ENCODE measurements at regions not wholly inside any gene's neighbourhood (a gene's known extent, or its start where the extent isn't known, plus 50 kb on each side); places are given as distances from the start of the nearest gene placed in this dataset.
"Not testable (repeated sequence)": the region's sequence is repeated elsewhere in the genome, so short reads cannot be mapped to it uniquely, and the experiment has no call there.

GRCh38 chr2:15681089-15681885 lies 89.6 kb downstream of the DDX1 start:
- H3K27ac ChIP-seq, result no peak overlapping the region
- H3K4me3 ChIP-seq, result no peak overlapping the region

DNA sequence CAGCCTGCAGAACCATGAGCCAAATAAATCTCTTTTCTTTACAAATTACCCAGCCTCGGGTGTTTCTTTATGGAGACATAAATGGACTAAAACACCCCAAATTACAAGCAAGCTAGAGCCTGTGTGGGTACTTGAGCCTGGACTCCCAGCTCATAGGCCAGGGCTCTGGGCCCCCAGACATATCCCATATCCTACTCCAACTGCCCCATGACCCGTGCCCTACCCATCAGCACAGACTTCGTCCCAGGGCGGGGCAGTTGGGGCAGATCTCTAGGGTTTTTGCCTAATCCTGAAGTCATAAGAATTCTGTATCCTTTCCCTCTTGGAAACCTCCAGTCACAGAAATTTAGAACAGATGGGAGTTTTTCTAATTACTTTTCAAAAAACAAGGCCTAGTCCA lies 90.7 kb downstream of the DDX1 start:
- Histone ChIP-seq H3K27ac (no peak overlapping the region), H3K4me3 (no peak overlapping the region)

DNA sequence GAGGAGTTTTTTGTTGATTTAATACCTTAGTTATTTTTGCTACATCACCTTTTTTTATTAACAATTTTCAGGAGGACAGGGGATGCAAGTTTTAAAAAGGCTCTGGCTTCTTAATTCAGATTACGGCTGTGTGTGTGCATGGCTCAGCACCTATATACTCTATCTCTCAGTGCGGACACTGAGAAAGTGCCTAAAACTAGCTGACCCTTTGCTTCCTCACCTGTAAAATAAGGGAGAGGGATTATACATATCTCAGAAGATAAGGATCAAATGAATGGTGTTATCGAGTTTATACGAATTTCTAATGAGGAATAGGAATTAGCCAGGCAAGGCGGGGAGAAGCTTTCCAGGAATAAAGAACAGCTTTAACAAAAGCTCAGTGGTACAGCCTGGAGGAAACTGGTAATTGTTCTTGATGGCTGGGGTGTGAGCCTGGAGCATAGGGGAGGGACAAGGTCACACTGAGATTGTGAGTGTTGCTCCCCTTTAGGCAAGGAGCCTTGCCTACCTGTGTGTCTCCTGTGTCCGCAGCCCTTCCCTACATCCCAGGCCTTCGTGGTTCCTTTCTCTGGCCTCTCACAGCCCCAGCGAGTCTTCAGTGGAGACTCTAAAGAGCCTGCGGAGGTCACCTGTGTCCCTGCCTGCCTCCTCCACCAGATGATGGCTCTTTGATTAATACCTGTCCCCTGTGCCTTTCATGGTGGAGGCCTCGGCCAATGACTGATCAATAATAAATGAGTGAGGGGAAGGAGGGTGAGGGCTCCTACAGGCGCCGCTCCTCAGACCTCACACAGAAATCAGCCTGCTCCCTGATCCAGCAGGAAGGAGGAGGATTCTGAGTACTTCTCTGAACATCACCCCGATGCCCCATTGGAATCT lies 92.7 kb downstream of the DDX1 start:
- no peak overlapping the region for H3K4me3 ChIP-seq

DNA sequence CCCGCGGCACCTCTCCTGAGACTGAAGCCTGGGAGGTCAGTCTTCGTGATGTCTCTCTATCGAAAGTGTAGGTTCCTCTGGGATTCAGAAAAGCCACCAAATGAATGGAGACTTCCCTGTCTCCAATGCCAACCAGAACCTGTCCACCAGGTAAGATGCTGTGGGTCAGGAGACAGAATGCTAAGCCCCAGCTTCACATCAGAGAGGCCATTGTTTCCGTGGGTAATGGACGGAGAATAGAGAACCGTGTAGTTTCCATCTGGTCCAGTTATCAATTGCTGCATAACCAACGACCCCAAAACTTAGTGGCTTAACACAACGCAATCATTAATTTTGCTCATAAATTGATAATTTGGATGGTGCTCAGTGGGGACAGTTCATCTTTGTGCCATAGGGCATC lies 93.5 kb downstream of the DDX1 start:
- no peak overlapping the region for H3K27ac ChIP-seq

More for the DNA sequence above, 92.7 kb downstream of the DDX1 start:
- H3K27ac ChIP-seq, result no peak overlapping the region

GRCh38 chr2:15686643-15687042 lies 95.0 kb downstream of the DDX1 start:
- Histone ChIP-seq H3K4me3 (no peak overlapping the region), H3K27ac (no peak overlapping the region)

More for the DNA sequence above, 93.5 kb downstream of the DDX1 start:
- H3K4me3 ChIP-seq, result no peak overlapping the region

GRCh38 chr2:15687243-15687642 lies 95.6 kb downstream of the DDX1 start:
- no peak overlapping the region for H3K4me3 ChIP-seq
- no peak overlapping the region for H3K27ac ChIP-seq

DNA sequence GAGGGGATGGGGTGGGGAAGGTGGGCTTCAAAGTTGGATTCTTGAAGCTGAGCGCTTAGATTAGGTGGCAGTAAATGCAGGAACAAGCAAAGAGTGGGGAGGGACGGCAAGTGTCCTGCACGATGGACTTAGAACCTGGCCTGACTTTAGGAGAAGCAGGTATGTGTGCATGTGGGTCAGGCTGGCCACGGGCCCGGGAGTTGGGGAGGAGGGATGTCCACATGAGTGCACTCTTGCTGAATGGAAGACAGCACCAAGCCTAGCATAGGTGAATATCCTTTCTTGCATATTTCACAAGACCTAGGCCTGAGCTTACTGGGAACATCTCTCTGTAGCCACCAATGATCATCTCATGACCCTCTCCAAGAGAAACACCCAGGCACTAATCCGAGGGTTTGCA lies 96.1 kb downstream of the DDX1 start:
- H3K4me3 ChIP-seq, result no peak overlapping the region
- H3K27ac ChIP-seq, result no peak overlapping the region

GRCh38 chr2:15688924-15689568 lies 97.4 kb downstream of the DDX1 start:
- H3K4me3 ChIP-seq, result no peak overlapping the region
- H3K27ac ChIP-seq, result no peak overlapping the region

GRCh38 chr2:15689654-15690053 lies 98.0 kb downstream of the DDX1 start:
- H3K27ac ChIP-seq, result no peak overlapping the region
- H3K4me3 ChIP-seq, result no peak overlapping the region

DNA sequence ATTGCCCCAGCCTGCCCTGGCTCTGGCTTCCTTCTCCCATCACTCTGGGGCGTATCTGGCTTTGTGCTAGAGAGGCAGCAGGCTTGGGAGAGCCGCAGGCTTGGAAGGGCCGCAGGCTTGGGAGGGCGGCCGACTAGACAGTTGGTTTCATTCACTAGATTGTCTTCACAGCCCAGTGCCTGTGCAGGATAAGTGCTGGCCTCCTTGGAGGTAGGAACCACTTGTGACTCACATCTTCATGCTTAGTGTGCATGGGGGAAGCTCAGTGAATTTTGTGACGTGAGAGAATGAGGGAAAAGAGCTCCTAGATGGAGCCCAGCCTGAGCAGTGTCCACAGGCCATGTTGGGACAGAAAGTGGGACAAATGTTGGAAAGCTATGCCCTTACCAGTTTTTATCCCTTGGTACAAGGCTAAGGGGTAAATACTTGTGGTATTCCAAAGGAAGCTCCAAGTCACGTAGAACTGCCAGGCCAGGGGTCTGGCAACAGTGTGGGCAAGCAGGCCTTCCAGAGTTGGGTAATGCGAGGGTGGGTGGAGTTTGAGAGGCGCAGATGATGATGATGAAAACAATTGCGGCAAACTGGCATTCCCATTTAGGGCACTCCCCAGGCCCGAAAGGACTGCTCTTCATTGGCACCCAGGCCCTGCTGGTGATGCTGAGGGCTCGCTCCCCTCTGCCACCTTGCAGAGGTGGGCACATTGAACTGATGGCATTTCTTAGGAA lies 100.1 kb downstream of the DDX1 start:
- Histone ChIP-seq H3K4me3 (no peak overlapping the region), H3K27ac (no peak overlapping the region)

GRCh38 chr2:15692551-15693377 lies 101.1 kb downstream of the DDX1 start:
- Histone ChIP-seq H3K4me3 (no peak overlapping the region), H3K27ac (no peak overlapping the region)

DNA sequence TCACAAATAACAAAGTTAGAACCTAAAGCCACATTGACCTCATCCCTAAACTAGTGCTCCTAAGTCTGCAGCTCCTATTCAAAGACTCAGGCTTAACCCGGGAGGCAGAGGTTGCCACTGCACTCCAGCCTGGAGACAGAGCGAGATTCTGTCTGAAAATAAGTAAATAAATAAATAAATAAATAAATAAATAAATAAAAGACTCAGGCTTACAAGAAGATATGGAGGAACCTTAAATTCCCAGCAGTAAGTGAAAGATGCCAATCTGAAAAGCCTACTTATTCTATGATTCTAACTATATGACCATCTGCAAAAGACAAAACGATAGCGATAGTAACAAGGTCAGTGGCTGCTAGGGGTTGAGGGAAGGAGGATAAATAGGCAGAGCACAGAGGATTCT lies 101.7 kb downstream of the DDX1 start:
- H3K4me3 ChIP-seq, result no peak overlapping the region
- H3K27ac ChIP-seq, result no peak overlapping the region

DNA sequence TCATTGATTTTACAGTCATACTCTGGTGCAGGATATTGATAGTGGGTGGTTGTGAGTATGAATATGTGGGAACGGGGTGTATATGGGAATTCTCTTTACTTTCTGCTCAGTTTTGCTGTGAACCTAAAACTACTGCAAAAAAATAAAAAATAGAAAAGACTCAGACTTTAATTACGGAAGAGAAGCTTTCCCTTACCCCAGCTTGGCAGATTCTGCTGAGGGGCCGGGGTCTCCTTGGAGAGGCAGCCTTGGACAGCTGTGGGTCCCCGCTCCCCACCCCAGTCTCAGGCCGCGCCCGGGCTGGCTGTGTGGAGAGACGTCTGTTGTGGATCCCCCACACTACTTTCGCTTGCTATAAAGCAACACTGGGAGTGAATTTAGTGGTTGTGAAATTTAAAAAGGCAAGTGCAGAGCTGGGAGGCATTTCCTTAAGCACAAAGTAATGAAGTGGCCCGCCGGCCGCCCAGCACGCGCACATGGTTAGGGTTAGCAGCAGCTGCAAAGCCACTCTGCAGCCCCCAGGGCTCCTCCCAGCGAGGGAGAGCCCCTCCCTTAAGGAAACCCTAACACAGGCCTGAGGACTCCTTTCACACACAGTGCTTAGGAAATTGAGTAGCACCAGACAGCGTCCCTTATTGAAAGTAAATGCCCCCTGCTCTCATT lies 102.4 kb downstream of the DDX1 start:
- Histone ChIP-seq H3K4me3 (no peak overlapping the region), H3K27ac (no peak overlapping the region)

DNA sequence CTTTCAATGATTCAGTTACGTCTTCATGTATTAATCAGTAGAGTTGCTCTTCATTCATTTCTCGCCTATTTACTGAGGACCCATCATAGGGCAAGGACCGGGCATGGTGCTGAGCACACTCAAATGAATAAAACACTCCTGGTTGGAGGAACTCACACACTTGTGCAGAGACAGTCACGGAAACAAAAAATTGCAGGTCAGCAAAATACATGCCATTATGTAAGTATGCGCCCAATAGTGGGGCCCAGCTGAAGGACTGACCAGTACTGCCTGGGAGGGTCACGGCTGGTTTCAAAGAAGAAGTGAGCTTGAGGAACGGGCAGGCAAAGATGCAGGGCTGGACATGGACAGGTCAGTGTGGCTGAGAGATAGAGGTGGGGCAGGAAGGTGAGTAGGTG lies 102.9 kb downstream of the DDX1 start:
- H3K27ac ChIP-seq, result no peak overlapping the region
- no peak overlapping the region for H3K4me3 ChIP-seq

DNA sequence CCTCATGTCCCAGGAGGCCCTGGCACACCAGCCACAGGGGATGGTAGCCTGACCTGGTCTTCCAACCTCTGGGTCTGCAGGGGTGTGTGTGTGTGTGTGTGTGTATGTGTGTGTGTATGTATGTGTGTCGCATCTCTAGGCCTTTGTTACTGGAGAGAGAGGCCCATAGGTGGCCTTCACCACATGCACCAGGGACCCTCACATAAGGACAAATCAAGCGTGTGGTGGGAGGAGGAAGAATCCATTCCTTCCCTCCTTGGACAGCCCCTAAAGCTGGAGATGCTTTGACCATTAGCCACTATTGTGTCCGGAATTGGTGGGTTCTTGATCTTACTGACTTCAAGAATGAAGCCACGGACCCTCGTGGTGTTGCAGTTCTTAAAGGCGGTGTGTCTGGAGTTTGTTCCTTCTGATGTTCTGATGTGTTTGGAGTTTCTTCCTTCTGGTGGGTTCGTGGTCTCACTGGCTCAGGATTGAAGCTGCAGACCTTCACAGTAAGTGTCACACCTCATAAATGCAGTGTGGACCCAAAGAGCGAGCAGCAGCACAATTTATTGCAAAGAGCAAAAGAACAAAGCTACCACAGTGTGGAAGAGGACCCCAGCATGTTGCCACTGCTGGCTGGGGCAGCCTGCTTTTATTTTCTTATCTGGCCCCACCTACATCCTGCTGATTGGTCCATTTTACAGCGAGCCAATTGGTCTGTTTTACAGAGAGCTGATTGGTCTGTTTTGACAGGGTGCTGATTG lies 104.1 kb downstream of the DDX1 start:
- H3K27ac ChIP-seq, result no peak overlapping the region
- no peak overlapping the region for H3K4me3 ChIP-seq

DNA sequence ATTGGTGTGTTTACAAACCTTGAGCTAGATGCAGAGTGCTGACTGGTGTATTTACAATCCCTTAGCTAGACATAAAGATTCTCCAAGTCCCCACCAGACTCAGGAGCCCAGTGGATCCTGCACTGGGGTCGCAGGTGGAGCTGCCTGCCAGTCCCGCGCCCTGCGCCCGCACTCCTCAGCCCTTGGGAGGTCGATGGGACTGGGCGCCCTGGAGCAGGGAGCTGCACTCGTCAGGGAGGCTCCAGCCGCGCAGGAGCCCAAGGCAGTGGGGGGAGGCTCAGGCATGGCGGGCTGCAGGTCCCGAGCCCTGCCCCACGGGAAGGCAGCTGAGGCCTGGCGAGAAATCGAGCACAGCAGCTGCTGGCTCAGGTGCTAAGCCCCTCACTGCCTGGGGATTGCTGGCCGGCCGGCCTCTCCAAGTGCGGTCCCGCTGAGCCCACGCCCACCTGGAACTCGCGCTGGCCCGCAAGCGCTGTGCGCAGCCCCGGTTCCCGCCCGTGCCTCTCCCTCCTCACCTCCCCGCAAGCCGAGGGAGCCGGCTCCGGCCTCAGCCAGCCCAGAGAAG lies 105.0 kb downstream of the DDX1 start:
- not testable (repeated sequence) for H3K27ac ChIP-seq, H3K4me3 ChIP-seq

DNA sequence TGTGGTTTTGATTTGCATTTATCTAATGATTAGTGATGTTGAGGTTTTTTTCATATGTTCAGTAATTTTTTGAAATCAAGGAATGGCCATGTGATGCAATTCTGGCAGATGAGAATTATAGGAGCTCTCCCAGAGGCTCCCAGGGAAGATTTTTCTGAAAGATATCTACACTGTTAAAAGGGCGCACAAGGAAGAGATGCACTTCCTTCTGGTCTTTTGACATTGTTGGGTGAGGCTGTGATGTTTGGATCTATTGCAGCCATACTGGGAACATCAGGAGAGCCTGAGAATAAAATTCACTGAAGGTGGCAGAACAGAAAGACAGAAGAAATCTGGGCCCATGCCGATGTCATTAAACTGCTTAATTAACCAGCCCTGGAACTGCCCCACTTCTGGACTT lies 108.5 kb downstream of the DDX1 start:
- Histone ChIP-seq H3K4me3 (no peak overlapping the region), H3K27ac (no peak overlapping the region)

Data from skin epidermis (tissue), 12 donors.